Peyer's patch (tissue), 4 donors: ENCODE measurements at regions not wholly inside any gene's neighbourhood (a gene's known extent, or its start where the extent isn't known, plus 50 kb on each side); places are given as distances from the start of the nearest gene placed in this dataset.

ENCODE experiments used
- DNase-seq, 3 donors: peaks; one replicate each; pipeline ENCODE4 v3.0.0-alpha.2; 2017 to 2019
- H3K27ac ChIP-seq, 4 donors: fragments of 200-600 bp; sonication (generic); one replicate each; pipeline ENCODE4 v1.5.1; 2016 to 2019
- H3K27me3 ChIP-seq, 2 donors: fragments of 200-600 bp; sonication (generic); one replicate each; pipeline ENCODE4 v1.5.1; 2019
- H3K36me3 ChIP-seq, 3 donors: fragments of 200-600 bp; sonication (generic); one replicate each; pipeline ENCODE4 v1.5.1; 2016 to 2019
- H3K4me1 ChIP-seq, 4 donors: fragments of 200-600 bp; sonication (generic); one replicate each; pipeline ENCODE4 v1.5.1; 2016 to 2019
- H3K4me3 ChIP-seq, 4 donors: fragments of 200-600 bp; sonication (generic); 1 replicate in 3 of 4; 2 replicates in 1 of 4; pipeline ENCODE4 v1.5.1; 2016 to 2019; ENCODE audit warnings: mild to moderate bottlenecking in 1 of 4
- H3K9me3 ChIP-seq, 4 donors: fragments of 200-600 bp; sonication (generic); one replicate each; pipeline ENCODE4 v1.5.1; 2016 to 2019; ENCODE audit warnings: mild to moderate bottlenecking in 1 of 4
- POLR2A ChIP-seq, 2 donors: fragments of 450-650 bp; IDR thresholded peaks; one replicate each; pipeline ENCODE4 v1.5.1; 2017; ENCODE audit warnings: antibody characterized with exemption in 2 of 2, mild to moderate bottlenecking in 2 of 2, moderate library complexity in 2 of 2
- TF ChIP-seq, protein P1 (sequence below), 6 experiments: fragments of 450-650 bp in 4 of 6; fragments of 200-600 bp in 2 of 6; sonication (generic) in 1 of 6; IDR thresholded peaks; one replicate each; pipeline ENCODE4 v1.5.1; 2017 to 2019; ENCODE audit warnings: antibody characterized with exemption in 6 of 6, mild to moderate bottlenecking in 3 of 6, moderate library complexity in 1 of 6

DNA sequence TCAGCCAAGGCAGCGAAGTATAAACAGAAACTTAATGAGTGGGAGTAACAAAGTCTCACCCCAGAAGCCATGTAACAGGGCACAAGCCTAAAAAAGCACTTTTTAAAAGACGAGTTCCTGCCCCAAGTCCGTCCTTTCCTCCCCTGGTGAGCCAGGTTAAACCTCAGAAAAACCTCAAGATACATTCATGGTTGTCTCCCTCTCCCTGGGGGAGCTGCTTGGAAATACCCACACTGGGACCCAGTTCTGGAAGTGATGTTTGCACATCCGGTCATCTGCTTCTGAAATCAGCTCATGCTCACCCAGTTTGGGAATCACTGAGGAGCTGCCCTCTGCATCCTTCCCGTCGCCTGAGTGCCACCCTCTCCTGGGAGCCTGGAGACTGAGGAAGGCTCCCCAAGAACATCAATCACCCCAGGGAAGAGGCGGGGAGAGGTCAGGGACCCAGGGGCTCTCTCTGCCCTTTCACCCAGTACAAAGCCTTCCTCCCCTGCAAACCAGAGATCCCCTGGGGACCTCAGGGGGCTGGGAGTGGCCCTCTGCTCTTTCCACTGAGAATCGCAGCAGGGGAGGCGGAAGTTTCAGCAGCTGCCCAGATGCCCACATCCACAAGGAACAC lies 150.6 kb upstream of the AGAP1 start:
- Histone ChIP-seq H3K27ac (peak overlapping the region in 1 of 4 donors; percentile 15), H3K36me3 (no peaks in the 10 kb centered on the region)
- TF ChIP-seq, protein P1, sequence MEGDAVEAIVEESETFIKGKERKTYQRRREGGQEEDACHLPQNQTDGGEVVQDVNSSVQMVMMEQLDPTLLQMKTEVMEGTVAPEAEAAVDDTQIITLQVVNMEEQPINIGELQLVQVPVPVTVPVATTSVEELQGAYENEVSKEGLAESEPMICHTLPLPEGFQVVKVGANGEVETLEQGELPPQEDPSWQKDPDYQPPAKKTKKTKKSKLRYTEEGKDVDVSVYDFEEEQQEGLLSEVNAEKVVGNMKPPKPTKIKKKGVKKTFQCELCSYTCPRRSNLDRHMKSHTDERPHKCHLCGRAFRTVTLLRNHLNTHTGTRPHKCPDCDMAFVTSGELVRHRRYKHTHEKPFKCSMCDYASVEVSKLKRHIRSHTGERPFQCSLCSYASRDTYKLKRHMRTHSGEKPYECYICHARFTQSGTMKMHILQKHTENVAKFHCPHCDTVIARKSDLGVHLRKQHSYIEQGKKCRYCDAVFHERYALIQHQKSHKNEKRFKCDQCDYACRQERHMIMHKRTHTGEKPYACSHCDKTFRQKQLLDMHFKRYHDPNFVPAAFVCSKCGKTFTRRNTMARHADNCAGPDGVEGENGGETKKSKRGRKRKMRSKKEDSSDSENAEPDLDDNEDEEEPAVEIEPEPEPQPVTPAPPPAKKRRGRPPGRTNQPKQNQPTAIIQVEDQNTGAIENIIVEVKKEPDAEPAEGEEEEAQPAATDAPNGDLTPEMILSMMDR (IDR thresholded peaks at IDR 0.05): no peak

DNA sequence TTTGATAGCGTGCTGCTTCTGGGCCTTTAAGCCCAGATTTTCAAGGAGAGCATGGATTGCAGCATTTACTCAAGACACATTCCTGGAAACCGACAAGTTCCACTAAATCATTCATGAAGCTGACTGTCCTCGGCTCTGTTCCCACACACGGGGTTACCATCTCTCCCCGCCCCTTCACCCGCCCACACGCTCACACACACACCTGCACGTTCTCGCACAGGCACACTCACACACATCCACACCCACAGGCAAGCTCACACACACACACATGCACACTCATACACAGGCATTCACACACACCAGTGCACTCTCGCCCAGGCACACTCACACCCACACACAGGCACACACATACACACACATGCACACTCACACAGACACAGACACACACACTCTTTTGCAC lies 150.0 kb upstream of the AGAP1 start:
- Histone ChIP-seq H3K36me3 (no peaks in the 10 kb centered on the region), H3K9me3 (no peaks in the 10 kb centered on the region), H3K27ac (no peak overlapping the region), H3K27me3 (no peaks in the 10 kb centered on the region), H3K4me1 (no peaks in the 10 kb centered on the region), H3K4me3 (no peak overlapping the region)
- no peak for DNase-seq
- TF ChIP-seq, protein P1 (IDR thresholded peaks at IDR 0.05): no peak
- TF ChIP-seq POLR2A (IDR thresholded peaks at IDR 0.05): no peak

More for the DNA sequence above, 150.6 kb upstream of the AGAP1 start:
- no peak for DNase-seq
- no peak overlapping the region for H3K4me3 ChIP-seq
- H3K4me1 ChIP-seq: no peaks in the 10 kb centered on the region
- no peaks in the 10 kb centered on the region for H3K27me3 ChIP-seq
- H3K9me3 ChIP-seq: no peaks in the 10 kb centered on the region

DNA sequence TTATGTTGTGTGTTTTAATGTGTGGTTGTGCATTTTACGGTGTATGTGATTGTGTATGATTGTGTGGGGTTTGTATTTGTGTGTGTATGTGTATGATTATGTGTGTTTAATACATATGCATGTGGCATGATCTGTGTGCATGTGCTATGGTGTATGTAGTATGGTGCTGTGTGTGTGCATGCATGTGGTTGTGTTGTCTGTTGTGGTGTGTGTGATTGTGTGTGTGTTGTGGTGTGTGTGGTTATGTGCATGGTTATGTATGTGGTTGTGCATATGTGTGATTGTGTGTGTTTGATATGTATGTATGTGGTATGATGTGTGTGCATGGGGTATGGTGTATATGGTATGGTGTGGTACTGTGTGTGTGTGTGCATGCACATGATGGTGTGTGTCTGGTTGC lies 148.1 kb upstream of the AGAP1 start:
- Histone ChIP-seq H3K27ac (no peak overlapping the region), H3K36me3 (no peaks in the 10 kb centered on the region), H3K9me3 (no peaks in the 10 kb centered on the region), H3K4me1 (no peaks in the 10 kb centered on the region), H3K4me3 (no peak overlapping the region), H3K27me3 (no peaks in the 10 kb centered on the region)
- no peak for DNase-seq
- TF ChIP-seq, protein P1 (IDR thresholded peaks at IDR 0.05): no peak
- TF ChIP-seq POLR2A (IDR thresholded peaks at IDR 0.05): no peak

DNA sequence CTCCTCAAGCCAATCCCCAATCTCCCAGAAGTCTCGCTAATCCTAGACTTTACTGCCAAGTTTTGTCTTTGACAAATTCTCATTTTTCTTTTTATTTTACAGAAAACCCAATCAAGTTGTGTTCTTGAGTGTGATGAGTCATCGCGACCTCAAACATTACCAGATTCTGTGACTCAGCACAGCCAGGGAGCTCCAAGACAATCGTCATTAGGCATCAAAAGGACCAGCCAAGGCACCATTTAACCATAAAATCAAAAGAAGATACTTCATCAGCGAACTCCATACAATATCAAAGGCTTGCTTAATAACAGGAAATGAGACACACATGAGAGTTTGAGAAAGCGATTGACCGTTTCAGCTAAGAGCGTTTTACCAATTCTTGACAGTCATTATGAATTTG lies 146.2 kb upstream of the AGAP1 start:
- Histone ChIP-seq H3K4me3 (no peak overlapping the region), H3K36me3 (no peaks in the 10 kb centered on the region)
- TF ChIP-seq, protein P1 (IDR thresholded peaks at IDR 0.05): no peak
- no peak for TF ChIP-seq POLR2A (IDR thresholded peaks at IDR 0.05)

DNA sequence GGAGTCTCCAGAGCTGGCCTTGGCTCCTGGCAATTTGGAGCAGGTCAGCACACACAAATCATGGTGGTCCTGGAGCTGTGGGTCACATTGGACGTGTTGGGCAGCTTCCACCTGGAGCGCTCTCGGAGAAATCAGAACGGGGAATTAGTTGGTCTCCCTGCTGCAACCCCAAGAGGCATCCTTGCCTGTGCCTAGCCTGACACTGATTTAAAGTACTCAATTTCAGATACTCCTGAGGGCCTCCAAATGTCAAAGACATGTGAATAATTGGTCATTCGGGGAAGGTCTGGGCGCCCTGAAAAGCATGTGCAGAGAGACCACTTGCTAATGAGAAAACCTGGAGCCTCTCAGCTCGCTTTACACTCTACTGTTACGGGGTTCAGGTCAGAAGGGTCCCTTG lies 145.5 kb upstream of the AGAP1 start:
- DNase-seq: no peak
- TF ChIP-seq POLR2A (IDR thresholded peaks at IDR 0.05): no peak
- TF ChIP-seq, protein P1 (IDR thresholded peaks at IDR 0.05): no peak
- Histone ChIP-seq H3K36me3 (no peaks in the 10 kb centered on the region), H3K4me1 (no peaks in the 10 kb centered on the region), H3K4me3 (no peak overlapping the region), H3K27me3 (no peaks in the 10 kb centered on the region), H3K9me3 (no peaks in the 10 kb centered on the region), H3K27ac (no peak overlapping the region)

More for the DNA sequence above, 146.2 kb upstream of the AGAP1 start:
- no peak for DNase-seq
- Histone ChIP-seq H3K4me1 (no peaks in the 10 kb centered on the region), H3K27me3 (no peaks in the 10 kb centered on the region), H3K27ac (no peak overlapping the region), H3K9me3 (no peaks in the 10 kb centered on the region)

DNA sequence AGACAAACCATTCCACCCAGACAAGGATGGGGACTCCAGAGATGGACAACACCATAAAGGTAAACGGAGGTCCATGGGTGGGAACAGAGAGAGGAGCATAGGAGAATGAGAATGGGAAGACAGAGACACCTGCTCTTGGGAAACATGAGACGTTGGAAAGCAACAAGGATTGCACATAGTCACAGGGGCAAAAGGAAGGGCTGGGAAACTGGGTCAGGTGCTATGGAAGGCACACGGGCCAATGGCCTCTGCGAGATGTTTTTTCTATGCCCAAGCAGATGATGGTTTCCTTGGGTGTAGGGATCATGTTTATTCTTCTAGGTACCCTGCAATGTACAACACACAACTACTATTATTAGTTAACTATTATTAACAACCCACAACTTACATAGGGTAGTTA lies 143.6 kb upstream of the AGAP1 start:
- no peak for TF ChIP-seq POLR2A (IDR thresholded peaks at IDR 0.05)
- TF ChIP-seq, protein P1 (IDR thresholded peaks at IDR 0.05): no peak

More for the DNA sequence above, 143.6 kb upstream of the AGAP1 start:
- Histone ChIP-seq H3K27ac (no peak overlapping the region), H3K4me3 (no peak overlapping the region), H3K9me3 (no peaks in the 10 kb centered on the region), H3K27me3 (no peaks in the 10 kb centered on the region), H3K4me1 (no peaks in the 10 kb centered on the region), H3K36me3 (no peaks in the 10 kb centered on the region)
- DNase-seq: no peak
